ENCODE measurements at regions not wholly inside any gene's neighbourhood (a gene's known extent, or its start where the extent isn't known, plus 50 kb on each side); places are given as distances from the start of the nearest gene placed in this dataset.

DNA sequence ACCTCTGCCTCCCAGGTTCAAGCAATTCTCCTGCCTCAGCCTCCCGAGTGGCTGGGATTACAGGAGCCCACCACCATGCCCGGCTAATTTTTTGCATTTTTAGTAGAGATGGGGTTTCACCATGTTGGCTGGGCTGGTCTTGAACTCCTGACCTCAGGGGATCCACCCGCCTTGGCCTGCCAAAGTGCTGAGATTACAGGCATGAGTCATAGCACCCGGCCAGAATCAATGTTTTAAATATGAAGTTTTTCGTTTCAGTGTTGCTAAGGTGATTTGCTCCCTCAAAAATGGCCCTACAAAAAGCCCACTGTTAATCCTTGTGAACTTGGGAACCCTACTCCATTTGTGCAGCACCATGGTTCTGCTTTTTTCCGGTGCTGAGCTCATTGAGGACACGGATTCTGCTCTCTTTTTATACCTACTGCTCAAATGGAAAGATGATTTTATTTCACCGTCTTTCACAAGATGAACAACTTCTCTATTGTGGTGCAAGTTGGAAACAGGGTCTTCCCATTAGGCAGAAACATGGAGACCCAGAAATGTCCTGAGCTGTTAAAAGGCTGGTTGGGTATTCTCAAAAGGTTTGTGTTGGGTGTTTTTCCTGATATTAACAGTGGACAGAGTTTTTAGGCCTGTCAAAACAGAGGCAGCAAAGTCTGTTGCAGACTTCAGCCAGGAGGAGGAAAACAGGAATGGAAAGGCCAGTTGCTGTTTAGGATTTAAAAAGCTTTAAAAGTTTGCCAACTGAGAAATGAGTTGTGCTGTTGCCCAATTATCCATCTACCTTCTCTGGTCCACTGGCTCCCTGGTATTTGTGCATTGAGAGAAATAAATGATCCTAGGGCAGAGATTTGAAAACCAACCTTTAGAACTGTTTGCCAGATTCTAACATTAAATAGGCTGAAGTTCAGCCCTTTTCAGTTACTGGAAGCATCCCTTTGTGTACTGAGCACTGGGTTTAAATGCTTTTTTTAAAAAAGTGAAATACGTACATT lies 85.8 kb downstream of the ATP23 start:
- Histone ChIP-seq H4K20me1 (ENCODE audit: insufficient read depth, low read length) (no peaks in the 10 kb centered on the region), H3K9me3 (replicated peaks in 1 of 2; ENCODE audit: control insufficient read depth in 1 of 2, insufficient read depth in 1 of 2, low read length in 2 of 2) (peaks cover 9 to 17% of the 10 kb centered on the region in 2 donors), H3K4me3 (replicated peaks in 1 of 3; ENCODE audit: low read depth in 2 of 3, low read length in 3 of 3) (no peak overlapping the region), H3K27ac (ENCODE audit: low read depth in 1 of 2, low read length in 2 of 2) (no peak overlapping the region), H3K9ac (ENCODE audit: insufficient read depth, low read length, poor library complexity, severe bottlenecking) (no peak overlapping the region), H2AFZ (ENCODE audit: insufficient read depth, low read depth, low read length, poor library complexity, severe bottlenecking) (no peak overlapping the region), H3K36me3 (replicated peaks in 1 of 2; ENCODE audit: control insufficient read depth in 1 of 2, insufficient read depth in 2 of 2, low read length in 2 of 2) (no peaks in the 10 kb centered on the region), H3K79me2 (ENCODE audit: insufficient read depth, low read length) (no peaks in the 10 kb centered on the region), H3K4me1 (ENCODE audit: control insufficient read depth in 1 of 2, insufficient read depth in 2 of 2, low read length in 2 of 2) (no peaks in the 10 kb centered on the region), H3K27me3 (ENCODE audit: control insufficient read depth in 2 of 2, insufficient read depth in 2 of 2, low read length in 2 of 2) (no peaks in the 10 kb centered on the region), H3K4me2 (replicated peaks; ENCODE audit: extremely low read depth, low read length, poor library complexity, severe bottlenecking) (no peak overlapping the region)
- intact Hi-C loops (cut with micrococcal nuclease): no loop called here
- H3K4me1 Mint-ChIP-seq: no peaks in the 10 kb centered on the region
- no peak for DNase-seq
- H3K9me3 Mint-ChIP-seq: peaks cover 9 to 20% (median 13%) of the 10 kb centered on the region in 7 donors
- no peaks in the 10 kb centered on the region for H3K36me3 Mint-ChIP-seq
- H3K27me3 Mint-ChIP-seq (ENCODE audit: low read depth in 3 of 3): peaks cover 0 to 1% (median 1%) of the 10 kb centered on the region in 3 donors
- H3K4me3 Mint-ChIP-seq: no peak overlapping the region
- H3K27ac Mint-ChIP-seq: no peak overlapping the region
- TF ChIP-seq, protein P1, sequence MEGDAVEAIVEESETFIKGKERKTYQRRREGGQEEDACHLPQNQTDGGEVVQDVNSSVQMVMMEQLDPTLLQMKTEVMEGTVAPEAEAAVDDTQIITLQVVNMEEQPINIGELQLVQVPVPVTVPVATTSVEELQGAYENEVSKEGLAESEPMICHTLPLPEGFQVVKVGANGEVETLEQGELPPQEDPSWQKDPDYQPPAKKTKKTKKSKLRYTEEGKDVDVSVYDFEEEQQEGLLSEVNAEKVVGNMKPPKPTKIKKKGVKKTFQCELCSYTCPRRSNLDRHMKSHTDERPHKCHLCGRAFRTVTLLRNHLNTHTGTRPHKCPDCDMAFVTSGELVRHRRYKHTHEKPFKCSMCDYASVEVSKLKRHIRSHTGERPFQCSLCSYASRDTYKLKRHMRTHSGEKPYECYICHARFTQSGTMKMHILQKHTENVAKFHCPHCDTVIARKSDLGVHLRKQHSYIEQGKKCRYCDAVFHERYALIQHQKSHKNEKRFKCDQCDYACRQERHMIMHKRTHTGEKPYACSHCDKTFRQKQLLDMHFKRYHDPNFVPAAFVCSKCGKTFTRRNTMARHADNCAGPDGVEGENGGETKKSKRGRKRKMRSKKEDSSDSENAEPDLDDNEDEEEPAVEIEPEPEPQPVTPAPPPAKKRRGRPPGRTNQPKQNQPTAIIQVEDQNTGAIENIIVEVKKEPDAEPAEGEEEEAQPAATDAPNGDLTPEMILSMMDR (IDR thresholded peaks at IDR 0.05): no peak
- 95% methylated on average over 3 of the region's 9 CpGs for WGBS (ENCODE audit: insufficient coverage)

DNA sequence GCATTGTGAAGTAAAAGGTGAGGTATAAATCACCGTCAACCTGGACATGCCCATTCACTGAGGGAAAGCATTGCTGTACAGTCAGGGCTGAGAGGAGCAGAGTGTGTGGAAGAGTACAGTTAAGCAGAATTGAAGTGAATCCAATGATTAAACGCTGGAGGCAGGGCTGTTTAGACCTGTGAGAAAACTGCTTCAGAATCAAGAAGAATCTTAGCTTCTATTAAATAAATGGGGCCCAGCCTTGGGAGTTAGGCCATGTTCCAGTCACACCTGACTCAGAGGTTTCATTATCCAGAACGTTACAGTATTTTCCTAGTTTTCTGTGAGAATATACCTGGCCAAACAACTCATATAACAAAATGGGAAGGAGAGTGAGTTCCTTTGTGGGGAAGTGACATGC lies 86.9 kb downstream of the ATP23 start:
- no peaks in the 10 kb centered on the region for H3K36me3 Mint-ChIP-seq
- no peak overlapping the region for H2AFZ ChIP-seq (ENCODE audit: insufficient read depth, low read depth, low read length, poor library complexity, severe bottlenecking)

More for the DNA sequence above, 86.9 kb downstream of the ATP23 start:
- Mint-ChIP-seq H3K27me3 (ENCODE audit: low read depth in 3 of 3) (peaks cover 0 to 1% (median 1%) of the 10 kb centered on the region in 3 donors), H3K4me3 (no peak overlapping the region), H3K9me3 (peaks cover 4 to 22% (median 15%) of the 10 kb centered on the region in 7 donors), H3K27ac (no peak overlapping the region), H3K4me1 (no peaks in the 10 kb centered on the region)
- Histone ChIP-seq H4K20me1 (ENCODE audit: insufficient read depth, low read length) (no peaks in the 10 kb centered on the region), H3K9ac (ENCODE audit: insufficient read depth, low read length, poor library complexity, severe bottlenecking) (no peak overlapping the region), H3K4me3 (replicated peaks in 1 of 3; ENCODE audit: low read depth in 2 of 3, low read length in 3 of 3) (no peak overlapping the region), H3K4me2 (replicated peaks; ENCODE audit: extremely low read depth, low read length, poor library complexity, severe bottlenecking) (no peak overlapping the region), H3K79me2 (ENCODE audit: insufficient read depth, low read length) (no peaks in the 10 kb centered on the region), H3K36me3 (replicated peaks in 1 of 2; ENCODE audit: control insufficient read depth in 1 of 2, insufficient read depth in 2 of 2, low read length in 2 of 2) (no peaks in the 10 kb centered on the region), H3K27ac (ENCODE audit: low read depth in 1 of 2, low read length in 2 of 2) (no peak overlapping the region), H3K4me1 (ENCODE audit: control insufficient read depth in 1 of 2, insufficient read depth in 2 of 2, low read length in 2 of 2) (no peaks in the 10 kb centered on the region), H3K9me3 (replicated peaks in 1 of 2; ENCODE audit: control insufficient read depth in 1 of 2, insufficient read depth in 1 of 2, low read length in 2 of 2) (peaks cover 0 to 13% of the 10 kb centered on the region in 2 donors), H3K27me3 (ENCODE audit: control insufficient read depth in 2 of 2, insufficient read depth in 2 of 2, low read length in 2 of 2) (no peaks in the 10 kb centered on the region)
- TF ChIP-seq, protein P1 (IDR thresholded peaks at IDR 0.05): no peak
- 88% methylated on average over 1 of the region's 3 CpGs for WGBS (ENCODE audit: insufficient coverage)
- intact Hi-C loops (cut with micrococcal nuclease): no loop called here
- DNase-seq: no peak

Measured in CD14-positive monocyte (primary cell).